Cardiac muscle cell (in vitro differentiated cells and primary cell): ENCODE measurements at regions not wholly inside any gene's neighbourhood (a gene's known extent, or its start where the extent isn't known, plus 50 kb on each side); places are given as distances from the start of the nearest gene placed in this dataset.

Experiments
- DNase-seq, 2 donors: peaks; one replicate each; pipeline versions ENCODE4 v3.0.0 to v3.0.0-alpha.2; 2010 to 2017; ENCODE audit warnings: low read depth in 1 of 2, low spot score in 1 of 2
- H3K27ac ChIP-seq: fragments of 200-600 bp; sonication (generic); 2 replicates; pipeline ENCODE4 v1.5.1; 2016
- H3K27me3 ChIP-seq: fragments of 200-600 bp; sonication (generic); 2 replicates; pipeline ENCODE4 v1.6.0; 2016; ENCODE audit warnings: control low read depth
- H3K36me3 ChIP-seq: fragments of 200-600 bp; sonication (generic); 2 replicates; pipeline ENCODE4 v1.5.1; 2016; ENCODE audit warnings: control low read depth
- H3K4me1 ChIP-seq: fragments of 200-600 bp; sonication (generic); 2 replicates; pipeline ENCODE4 v1.8.1; 2017; ENCODE audit warnings: low read depth, mild to moderate bottlenecking, mixed run types
- H3K4me3 ChIP-seq: fragments of 200-600 bp; sonication (generic); 2 replicates; pipeline ENCODE4 v1.5.1; 2016; ENCODE audit warnings: mild to moderate bottlenecking
- H3K9me3 ChIP-seq: fragments of 200-600 bp; sonication (generic); 2 replicates; pipeline ENCODE4 v1.5.1; 2017; ENCODE audit warnings: low read depth, mild to moderate bottlenecking, control low read depth
- TF ChIP-seq, protein P1 (sequence below): IDR thresholded peaks from 2 replicates; pipeline ENCODE4 v1.5.1; 2012; ENCODE audit warnings: low read depth, mild to moderate bottlenecking, low read length

DNA sequence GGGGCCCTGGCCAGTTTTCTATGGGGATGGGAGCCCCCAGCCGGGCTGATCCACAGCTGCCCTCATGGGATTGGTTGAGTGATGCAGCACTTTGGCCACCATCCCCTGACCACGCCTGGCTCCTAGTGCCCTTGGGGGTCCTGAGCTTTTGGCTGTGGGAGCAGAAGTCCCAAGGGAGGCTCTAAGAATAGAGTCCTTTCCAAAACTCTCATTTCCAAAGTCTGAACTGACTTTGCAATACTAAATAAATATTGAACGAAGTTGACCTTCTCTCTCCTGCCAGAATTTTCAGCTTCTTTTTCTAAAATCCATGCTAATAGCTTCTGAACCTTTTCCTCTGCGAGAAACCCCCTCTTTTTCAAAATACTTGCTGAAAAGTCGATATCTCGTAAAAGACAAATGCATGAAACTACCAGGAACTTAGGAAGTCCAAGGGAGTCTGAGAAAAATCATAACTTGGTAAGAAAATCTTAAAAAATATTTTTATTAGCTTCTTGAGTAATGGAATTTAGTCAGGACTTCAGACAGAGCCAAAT lies 62.7 kb upstream of the IGFBP3 start:
- Histone ChIP-seq H3K36me3 (no peaks in the 10 kb centered on the region), H3K4me3 (no peak overlapping the region), H3K9me3 (no peaks in the 10 kb centered on the region), H3K27ac (no peak overlapping the region), H3K4me1 (peaks cover 1% of the 10 kb centered on the region), H3K27me3 (no peaks in the 10 kb centered on the region)
- TF ChIP-seq, protein P1, sequence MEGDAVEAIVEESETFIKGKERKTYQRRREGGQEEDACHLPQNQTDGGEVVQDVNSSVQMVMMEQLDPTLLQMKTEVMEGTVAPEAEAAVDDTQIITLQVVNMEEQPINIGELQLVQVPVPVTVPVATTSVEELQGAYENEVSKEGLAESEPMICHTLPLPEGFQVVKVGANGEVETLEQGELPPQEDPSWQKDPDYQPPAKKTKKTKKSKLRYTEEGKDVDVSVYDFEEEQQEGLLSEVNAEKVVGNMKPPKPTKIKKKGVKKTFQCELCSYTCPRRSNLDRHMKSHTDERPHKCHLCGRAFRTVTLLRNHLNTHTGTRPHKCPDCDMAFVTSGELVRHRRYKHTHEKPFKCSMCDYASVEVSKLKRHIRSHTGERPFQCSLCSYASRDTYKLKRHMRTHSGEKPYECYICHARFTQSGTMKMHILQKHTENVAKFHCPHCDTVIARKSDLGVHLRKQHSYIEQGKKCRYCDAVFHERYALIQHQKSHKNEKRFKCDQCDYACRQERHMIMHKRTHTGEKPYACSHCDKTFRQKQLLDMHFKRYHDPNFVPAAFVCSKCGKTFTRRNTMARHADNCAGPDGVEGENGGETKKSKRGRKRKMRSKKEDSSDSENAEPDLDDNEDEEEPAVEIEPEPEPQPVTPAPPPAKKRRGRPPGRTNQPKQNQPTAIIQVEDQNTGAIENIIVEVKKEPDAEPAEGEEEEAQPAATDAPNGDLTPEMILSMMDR, result no peak
- no peak for DNase-seq

DNA sequence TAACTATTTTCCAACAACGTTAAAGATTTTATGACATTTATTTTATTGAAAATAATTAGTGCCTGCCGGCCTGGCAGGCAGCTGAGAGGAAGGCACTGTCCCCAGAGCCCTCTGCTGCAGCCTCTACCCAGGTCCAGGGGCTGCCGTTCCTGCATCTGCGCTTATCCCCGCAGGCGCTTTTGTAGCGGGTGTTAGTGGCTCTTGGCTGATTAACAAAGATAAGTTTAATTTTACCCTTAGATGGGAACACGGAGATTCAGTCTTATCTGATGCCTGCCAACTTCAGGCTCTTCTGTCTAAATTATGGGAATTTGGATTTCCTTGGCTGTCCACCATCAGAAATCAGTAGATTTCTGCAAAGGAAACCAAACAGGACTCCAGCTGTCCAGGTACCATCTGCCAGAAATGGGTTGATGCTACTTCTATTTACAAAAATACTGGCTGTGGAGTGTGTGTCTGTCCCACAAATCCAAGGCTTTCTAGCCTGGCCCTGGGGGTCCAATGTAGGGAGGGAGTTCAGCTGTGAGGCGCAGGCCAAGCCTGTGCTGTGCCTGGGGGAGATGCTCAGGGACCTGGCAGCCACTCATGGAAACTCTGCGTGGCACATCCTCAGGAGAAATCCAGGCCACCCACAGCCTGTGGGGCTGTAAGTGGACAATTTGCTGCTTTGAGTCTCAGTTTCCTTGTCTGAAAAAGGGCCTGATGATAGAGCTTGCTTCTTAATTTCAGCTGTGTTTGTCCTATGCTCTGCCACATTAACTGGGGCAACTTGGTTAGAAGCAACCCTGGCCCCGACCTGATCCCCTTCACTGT lies 62.0 kb upstream of the IGFBP3 start:
- Histone ChIP-seq H3K27ac (no peak overlapping the region), H3K4me3 (no peak overlapping the region), H3K36me3 (no peaks in the 10 kb centered on the region), H3K9me3 (no peaks in the 10 kb centered on the region), H3K4me1 (peaks cover 8% of the 10 kb centered on the region), H3K27me3 (no peaks in the 10 kb centered on the region)
- no peak for DNase-seq
- TF ChIP-seq, protein P1, result no peak

DNA sequence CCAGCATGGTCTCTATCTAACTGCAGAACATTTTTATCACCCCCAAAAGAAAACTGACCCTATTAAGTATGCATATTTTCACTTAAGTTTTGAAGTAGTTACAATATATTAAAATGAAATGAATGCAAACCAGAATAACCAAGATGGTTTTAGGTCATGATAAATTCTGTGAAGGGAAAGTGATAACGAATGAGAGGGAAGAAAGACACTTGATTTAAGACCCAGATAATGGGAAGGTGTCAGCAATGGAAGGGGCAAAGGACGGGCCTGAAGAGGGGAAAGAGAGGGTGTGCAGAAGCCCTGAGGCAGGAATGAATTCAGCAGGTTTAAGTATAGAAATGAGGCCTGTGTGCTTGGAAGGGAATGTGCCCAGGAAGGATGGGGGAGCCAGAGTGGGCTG lies 61.1 kb upstream of the IGFBP3 start:
- no peaks in the 10 kb centered on the region for H3K36me3 ChIP-seq
- H3K4me1 ChIP-seq, result peaks cover 14% of the 10 kb centered on the region
- no peak overlapping the region for H3K27ac ChIP-seq
- H3K9me3 ChIP-seq, result no peaks in the 10 kb centered on the region
- DNase-seq, result no peak
- TF ChIP-seq, protein P1, result no peak
- no peak overlapping the region for H3K4me3 ChIP-seq
- H3K27me3 ChIP-seq, result no peaks in the 10 kb centered on the region

DNA sequence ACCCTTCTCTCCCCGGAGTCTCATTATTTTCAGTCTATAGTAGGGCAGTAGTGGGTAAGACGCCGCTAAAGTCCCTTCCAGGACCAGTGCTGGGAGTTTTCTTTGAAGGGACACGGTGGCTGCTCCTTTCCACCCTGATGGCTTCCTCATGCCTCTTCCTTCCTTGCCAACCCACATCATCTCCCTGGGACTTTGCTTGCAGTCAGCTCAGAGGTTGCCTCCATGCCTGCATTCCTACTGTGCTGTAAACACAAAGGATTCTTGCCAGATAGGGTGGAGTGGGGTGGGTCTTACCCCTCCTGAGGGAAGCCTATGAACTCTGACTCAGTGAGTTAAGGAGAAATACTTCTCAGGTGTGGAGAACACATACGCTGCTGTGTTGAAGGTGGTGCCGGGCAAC lies 59.9 kb upstream of the IGFBP3 start:
- H3K4me1 ChIP-seq, result peaks cover 14% of the 10 kb centered on the region
- TF ChIP-seq, protein P1, result no peak
- H3K27me3 ChIP-seq, result no peaks in the 10 kb centered on the region
- no peak overlapping the region for H3K4me3 ChIP-seq
- no peak for DNase-seq
- H3K36me3 ChIP-seq, result no peaks in the 10 kb centered on the region
- H3K9me3 ChIP-seq, result no peaks in the 10 kb centered on the region
- no peak overlapping the region for H3K27ac ChIP-seq

DNA sequence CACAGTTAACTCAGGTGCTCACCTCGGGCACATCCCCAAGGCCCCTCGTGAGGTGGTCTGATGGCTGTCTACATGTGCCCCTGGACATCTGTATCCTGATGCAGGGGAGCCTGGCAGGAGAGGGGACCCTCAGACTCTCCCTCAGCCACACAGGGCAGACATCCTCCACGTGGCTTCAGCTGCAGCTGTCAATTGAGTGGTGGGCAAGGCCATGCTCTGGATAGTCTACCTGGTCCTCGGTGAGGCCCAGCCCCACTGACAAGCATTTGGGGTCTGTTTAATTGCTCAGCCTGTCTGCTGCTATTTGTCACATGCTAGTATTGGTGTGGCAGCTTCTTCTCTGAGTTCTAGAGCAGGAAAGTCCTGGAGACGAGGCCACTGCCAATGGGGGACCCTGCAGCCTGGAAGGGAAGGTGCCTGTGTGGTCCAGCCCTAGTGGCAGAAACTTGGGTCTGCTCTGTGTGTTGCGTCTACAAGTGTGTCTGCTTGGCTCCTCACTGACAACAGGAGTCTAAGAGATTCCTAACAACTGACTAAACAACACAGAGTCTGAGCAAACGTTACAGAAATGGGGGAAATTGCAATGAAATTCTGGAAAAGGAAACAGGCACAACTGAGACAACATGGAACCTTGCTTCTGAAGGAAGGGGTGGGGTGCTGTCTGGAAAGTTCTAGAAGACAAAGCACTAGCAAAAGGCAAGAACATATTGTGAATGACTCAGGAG lies 59.3 kb upstream of the IGFBP3 start:
- TF ChIP-seq, protein P1, result no peak
- H3K27ac ChIP-seq, result no peak overlapping the region

More for the DNA sequence above, 59.3 kb upstream of the IGFBP3 start:
- H3K27me3 ChIP-seq, result no peaks in the 10 kb centered on the region
- no peaks in the 10 kb centered on the region for H3K9me3 ChIP-seq
- H3K36me3 ChIP-seq, result no peaks in the 10 kb centered on the region
- H3K4me3 ChIP-seq, result no peak overlapping the region
- DNase-seq, result peak in 1 of 2 donors; percentile 40
- peaks cover 14% of the 10 kb centered on the region for H3K4me1 ChIP-seq
